Erythroblast (primary cell): ENCODE measurements at regions not wholly inside any gene's neighbourhood (a gene's known extent, or its start where the extent isn't known, plus 50 kb on each side); places are given as distances from the start of the nearest gene placed in this dataset.
"Not testable (repeated sequence)": the region's sequence is repeated elsewhere in the genome, so short reads cannot be mapped to it uniquely, and the experiment has no call there.

Experiments used
- DNase-seq, 2 experiments: peaks; one replicate each; lab custom pipeline; 2025; lab: John Stamatoyannopoulos, UW
- GATA1 ChIP-seq: IDR thresholded peaks from 2 replicates; pipeline ENCODE4 v1.6.1; 2011; ENCODE audit warnings: low read depth, mild to moderate bottlenecking, control low read depth, low read length, moderate library complexity
- POLR2A ChIP-seq: IDR thresholded peaks from 2 replicates; pipeline ENCODE4 v1.6.1; 2011; ENCODE audit warnings: mild to moderate bottlenecking, low read length

DNA sequence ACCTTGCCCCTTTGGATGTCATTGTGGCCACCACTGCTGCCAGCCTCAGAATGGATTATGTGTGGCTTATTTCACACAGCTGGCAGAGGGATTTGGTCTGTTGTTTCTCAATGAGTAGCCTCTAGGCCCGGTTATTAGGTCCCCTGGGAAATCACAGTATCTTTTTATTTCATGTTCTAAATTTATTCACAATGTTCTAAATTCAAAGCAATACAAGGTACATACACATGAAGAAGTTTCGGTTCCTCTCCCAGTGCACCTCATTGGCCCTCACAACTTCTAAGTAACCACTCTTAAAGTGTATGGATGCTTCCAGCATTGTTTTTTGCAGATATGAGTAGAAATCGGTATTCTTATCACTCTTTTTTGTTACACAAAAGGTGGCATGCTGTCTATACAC is 262.7 kb downstream of the RCHY1 start:
- DNase-seq = no peak
- TF ChIP-seq POLR2A (no peak), GATA1 (no peak)

DNA sequence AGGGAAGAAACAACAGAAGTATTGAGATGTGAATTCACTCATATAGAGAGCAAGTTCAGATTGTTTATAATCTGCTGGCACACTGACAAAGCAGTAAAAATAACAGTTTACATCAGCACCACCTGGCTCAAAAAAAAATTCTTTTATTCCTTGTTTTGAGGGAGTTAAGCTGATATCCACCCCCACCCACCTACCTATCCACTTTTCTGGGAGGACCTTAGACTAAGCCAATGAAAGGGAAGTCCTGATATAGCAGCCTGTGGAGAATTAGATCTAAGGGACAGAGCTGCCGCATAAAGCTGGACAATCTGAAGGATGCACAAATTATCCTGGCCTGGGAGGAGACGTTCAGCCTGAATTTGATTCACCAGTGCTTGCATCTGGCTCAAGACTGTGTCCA is 264.5 kb downstream of the RCHY1 start:
- no peak for DNase-seq
- TF ChIP-seq POLR2A (no peak), GATA1 (no peak)

GRCh38 chr4:75248770-75249407 is 265.3 kb downstream of the RCHY1 start:
- no peak for TF ChIP-seq GATA1
- no peak for TF ChIP-seq POLR2A
- DNase-seq = no peak

DNA sequence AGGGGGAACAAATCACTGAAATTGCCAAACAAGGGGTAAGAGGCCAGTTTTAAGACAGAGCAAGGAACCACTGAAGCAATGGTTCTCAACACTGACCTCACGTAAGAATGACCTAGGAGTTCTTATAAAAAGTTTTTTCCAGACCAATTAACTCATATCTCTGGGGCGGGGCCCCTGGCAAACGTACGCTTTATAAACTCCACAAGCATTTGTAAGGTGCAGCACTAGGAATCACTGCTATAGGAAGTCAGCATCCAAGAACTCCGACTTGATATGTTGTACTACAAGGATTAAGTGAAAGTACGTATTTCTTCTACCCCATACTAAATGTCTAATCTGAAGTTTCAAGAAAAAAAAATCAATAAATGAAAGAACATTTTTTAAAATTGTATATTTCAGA is 269.9 kb downstream of the RCHY1 start:
- DNase-seq = no peak
- no peak for TF ChIP-seq GATA1
- no peak for TF ChIP-seq POLR2A

DNA sequence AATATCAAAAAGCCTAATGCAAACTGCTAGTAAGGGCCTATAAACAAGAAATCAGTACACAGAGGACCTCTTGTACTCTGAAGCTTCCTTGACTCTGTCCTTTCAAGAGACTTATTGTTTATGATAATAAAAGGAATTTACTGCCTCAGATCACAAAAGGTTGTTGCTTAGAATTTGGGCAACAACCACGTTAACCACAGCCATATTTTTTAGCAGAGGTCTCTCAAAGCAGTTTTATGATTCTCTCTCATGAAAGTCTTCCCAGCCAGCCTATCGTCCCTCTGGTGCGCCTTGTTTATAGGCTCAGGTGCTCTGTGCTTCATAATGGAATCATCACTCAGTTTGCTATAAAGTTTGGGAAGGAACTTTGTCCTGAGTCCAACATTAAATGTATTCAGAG is 270.6 kb downstream of the RCHY1 start:
- DNase-seq = no peak
- no peak for TF ChIP-seq POLR2A
- no peak for TF ChIP-seq GATA1

DNA sequence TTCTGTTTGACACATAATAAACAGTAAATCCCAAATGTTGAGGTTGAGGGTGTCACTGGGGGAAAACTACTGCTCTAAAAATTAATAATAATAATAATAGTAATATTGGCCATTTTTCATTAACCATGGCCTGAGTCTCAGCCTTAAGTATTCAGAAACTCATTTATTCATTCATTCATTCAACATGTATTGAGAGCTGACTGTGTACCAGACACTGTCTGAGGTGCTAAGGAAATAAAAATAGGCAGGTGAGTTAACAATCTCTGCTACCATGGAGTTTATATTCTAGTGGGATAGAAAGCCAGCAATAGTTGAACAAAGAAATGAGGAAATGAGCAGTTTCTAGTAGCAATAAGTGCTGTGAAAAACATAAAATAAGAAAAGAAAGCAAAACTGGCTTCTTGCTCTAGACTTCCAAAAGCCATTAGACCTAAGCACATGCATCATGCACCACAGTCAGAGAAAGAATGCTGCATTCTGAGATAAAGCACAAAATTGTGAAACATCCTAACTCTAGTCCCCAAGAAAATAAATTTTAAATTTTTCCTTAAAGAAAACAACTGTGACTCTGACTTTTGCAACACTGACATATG is 278.7 kb downstream of the RCHY1 start:
- no peak for DNase-seq
- TF ChIP-seq GATA1 (no peak), POLR2A (no peak)

GRCh38 chr4:75232546-75232945 is 281.7 kb downstream of the RCHY1 start:
- TF ChIP-seq POLR2A = no peak
- no peak for TF ChIP-seq GATA1
- DNase-seq = no peak

DNA sequence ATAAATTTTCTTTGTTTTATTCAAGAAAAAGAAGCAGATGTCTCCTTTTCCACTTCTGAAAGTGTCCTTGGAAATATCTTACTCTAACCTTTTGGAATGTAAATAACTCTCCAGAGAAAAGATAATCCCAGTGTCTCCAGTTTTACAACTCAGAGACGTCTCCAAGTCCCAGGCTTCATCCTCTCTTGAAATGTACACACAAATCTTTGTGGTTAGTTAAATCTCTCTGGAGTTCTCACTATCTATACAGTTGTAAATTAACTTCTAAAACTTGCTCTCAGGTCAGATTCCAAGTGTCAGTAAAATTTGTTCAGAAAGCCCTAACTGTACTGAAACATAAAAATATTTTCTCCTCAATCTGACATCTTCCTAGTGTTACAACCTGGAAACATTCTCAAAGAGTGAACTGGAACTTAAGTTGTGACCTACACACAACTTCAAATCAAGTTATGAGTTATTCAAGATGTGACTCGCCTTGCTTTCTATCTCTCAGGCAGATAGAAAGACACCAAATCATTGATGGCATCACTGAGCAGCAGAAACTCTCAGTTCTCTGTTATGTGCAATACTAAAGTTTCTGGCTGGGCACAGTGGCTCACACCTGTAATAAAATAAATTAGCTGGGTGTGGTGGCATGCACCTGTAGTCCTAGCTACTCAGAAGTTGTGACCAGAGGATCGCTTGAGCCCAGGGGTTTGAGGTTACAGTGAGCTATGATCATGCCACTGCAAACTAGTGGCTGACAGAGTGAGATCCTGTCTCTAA is 284.2 kb downstream of the RCHY1 start:
- no peak for DNase-seq
- TF ChIP-seq GATA1 = no peak

DNA sequence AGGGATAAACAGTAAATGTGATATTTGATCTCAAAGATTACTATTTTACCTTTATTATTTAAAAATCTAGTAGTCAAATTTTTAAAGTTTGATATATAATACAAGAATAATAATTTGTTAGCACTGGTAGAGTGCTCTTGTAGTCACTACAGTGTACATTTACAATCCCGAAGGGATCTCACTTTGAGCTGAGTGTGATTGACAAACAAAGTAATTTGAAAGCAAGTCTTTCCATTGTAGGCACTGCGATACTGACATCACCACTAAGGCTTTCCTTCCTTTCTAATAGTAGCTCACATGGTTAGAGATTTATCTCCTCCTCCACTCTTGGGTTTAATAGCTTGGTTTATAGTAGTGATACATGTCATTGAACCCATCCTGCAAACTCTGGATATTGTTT is 280.6 kb downstream of the PARM1 start:
- no peak for TF ChIP-seq POLR2A
- TF ChIP-seq GATA1 = no peak

DNA sequence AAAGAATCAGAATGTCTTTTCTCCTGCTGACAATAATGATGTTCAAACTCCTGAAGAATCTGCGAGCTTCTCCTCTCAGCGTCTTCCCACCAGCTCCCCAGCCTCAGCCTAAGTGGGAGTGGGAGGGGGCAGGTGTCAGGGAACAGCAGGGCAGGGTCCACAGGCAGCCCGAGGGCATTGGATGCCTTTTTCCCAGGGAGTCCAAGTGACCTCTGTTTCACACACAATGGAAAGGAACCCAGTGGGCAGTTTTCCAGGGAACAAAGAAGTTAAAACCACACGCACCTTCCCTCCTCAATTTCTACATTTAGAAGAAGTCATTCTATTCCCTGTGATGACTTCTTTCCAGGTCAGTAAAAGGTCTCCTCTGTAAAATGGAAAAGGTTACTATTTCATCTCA is 278.5 kb downstream of the PARM1 start:
- TF ChIP-seq POLR2A (no peak), GATA1 (no peak)
- DNase-seq = no peak

More for the DNA sequence above, 280.6 kb downstream of the PARM1 start:
- no peak for DNase-seq

- TF ChIP-seq POLR2A (no peak), GATA1 (no peak)
- no peak for DNase-seq
These were observed 275.0 kb downstream of the PARM1 start for GRCh38 chr4:75207902-75208301.

GRCh38 chr4:75195111-75195510 is 262.2 kb downstream of the PARM1 start:
- no peak for DNase-seq
- no peak for TF ChIP-seq GATA1
- no peak for TF ChIP-seq POLR2A

DNA sequence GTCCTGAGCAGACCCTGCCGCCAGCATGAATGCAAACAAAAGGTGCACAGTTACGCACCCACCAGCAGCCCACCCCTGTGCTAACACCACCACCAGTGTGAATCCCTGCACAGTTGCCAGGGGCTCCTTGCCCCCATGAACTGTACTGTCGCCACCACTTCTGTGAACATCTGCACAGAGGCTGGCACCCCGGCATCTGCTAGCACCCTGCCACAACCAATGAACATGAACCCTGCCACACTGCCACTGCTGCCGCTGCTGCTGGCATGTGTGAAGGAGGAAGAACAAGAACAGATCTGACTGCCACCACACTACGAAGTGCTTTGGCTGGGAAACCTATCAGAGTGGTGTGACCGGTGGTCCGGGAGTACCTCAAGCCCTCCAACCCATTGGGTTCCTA is 261.3 kb downstream of the PARM1 start:
- DNase-seq = no peak
- no peak for TF ChIP-seq POLR2A
- TF ChIP-seq GATA1 = no peak

- DNase-seq = not testable (repeated sequence)
These were observed 259.3 kb downstream of the PARM1 start for GRCh38 chr4:75192182-75192581.
